NOMO-1 (cell line): ENCODE measurements at regions not wholly inside any gene's neighbourhood (a gene's known extent, or its start where the extent isn't known, plus 50 kb on each side); places are given as distances from the start of the nearest gene placed in this dataset.
"Not testable (repeated sequence)": the region's sequence is repeated elsewhere in the genome, so short reads cannot be mapped to it uniquely, and the experiment has no call there.

ENCODE experiments used
- DNase-seq, 2 experiments: peaks; one replicate each; lab custom pipeline; 2025; ENCODE audit not compliant: unreplicated experiment in 2 of 2; lab: John Stamatoyannopoulos, UW

GRCh38 chr5:92147266-92147665 is 764.1 kb upstream of the ARRDC3 start:
- DNase-seq: no peak

GRCh38 chr5:92145852-92146251 is 762.7 kb upstream of the ARRDC3 start:
- DNase-seq: no peak

- no peak for DNase-seq
Observed at GRCh38 chr5:92144824-92145223, 761.7 kb upstream of the ARRDC3 start.

GRCh38 chr5:92132294-92132908 is 749.3 kb upstream of the ARRDC3 start:
- not testable (repeated sequence) for DNase-seq

- no peak for DNase-seq
Observed at GRCh38 chr5:92126182-92126581, 743.1 kb upstream of the ARRDC3 start.

- DNase-seq: no peak
Observed at GRCh38 chr5:92119110-92119509, 736.0 kb upstream of the ARRDC3 start.

- DNase-seq: no peak
Observed at GRCh38 chr5:92106808-92107207, 723.7 kb upstream of the ARRDC3 start.

GRCh38 chr5:92104126-92104525 is 721.0 kb upstream of the ARRDC3 start:
- DNase-seq: no peak

- no peak for DNase-seq
Observed at GRCh38 chr5:92102313-92102712, 719.2 kb upstream of the ARRDC3 start.

- no peak for DNase-seq
Observed at GRCh38 chr5:92092239-92092638, 709.1 kb upstream of the ARRDC3 start.

- no peak for DNase-seq
Observed at GRCh38 chr5:92086059-92086811, 703.1 kb upstream of the ARRDC3 start.

- DNase-seq: no peak
Observed at GRCh38 chr5:92081958-92082712, 699.0 kb upstream of the ARRDC3 start.

GRCh38 chr5:92070786-92071185 is 687.7 kb upstream of the ARRDC3 start:
- no peak for DNase-seq

- no peak for DNase-seq
Observed at GRCh38 chr5:92064993-92065392, 681.9 kb upstream of the ARRDC3 start.

GRCh38 chr5:92051741-92052140 is 668.6 kb upstream of the ARRDC3 start:
- DNase-seq: no peak

- DNase-seq: no peak
Observed at GRCh38 chr5:92050970-92051369, 667.9 kb upstream of the ARRDC3 start.

- DNase-seq: no peak
Observed at GRCh38 chr5:92041911-92042660, 659.0 kb upstream of the ARRDC3 start.

GRCh38 chr5:92041206-92041605 is 658.1 kb upstream of the ARRDC3 start:
- DNase-seq: no peak

- not testable (repeated sequence) for DNase-seq
Observed at GRCh38 chr5:92029792-92030191, 646.7 kb upstream of the ARRDC3 start.

GRCh38 chr5:92023555-92023954 is 640.4 kb upstream of the ARRDC3 start:
- DNase-seq: no peak

- DNase-seq: no peak
Observed at GRCh38 chr5:92023141-92023471, 640.0 kb upstream of the ARRDC3 start.
